GM10248 (cell line): ENCODE measurements at regions not wholly inside any gene's neighbourhood (a gene's known extent, or its start where the extent isn't known, plus 50 kb on each side); places are given as distances from the start of the nearest gene placed in this dataset.

ENCODE experiments used
- CTCF ChIA-PET: fragments of 300-600 bp; sonication (Branson Sonifier 250); formaldehyde crosslinking; extraction: SDS; loops from one replicate; lab custom pipeline; 2021; ENCODE audit warnings: antibody characterized with exemption; lab: Yijun Ruan, JAX
- POLR2A ChIA-PET: fragments of 350-650 bp; sonication (Branson Sonifier 250); formaldehyde crosslinking; extraction: SDS; loops from one replicate; lab custom pipeline; 2020; ENCODE audit warnings: antibody characterized with exemption; lab: Yijun Ruan, JAX
- DNase-seq: peaks from one replicate; pipeline ENCODE4 v3.0.0; 2012; ENCODE audit errors: extremely low spot score
- TF ChIP-seq, protein P1 (sequence below): IDR thresholded peaks from 2 replicates; pipeline ENCODE4 v1.5.1; 2012; ENCODE audit warnings: mild to moderate bottlenecking, low read depth; ENCODE audit errors: extremely low read depth, missing control alignments, control extremely low read depth

- CTCF ChIA-PET, result no interaction called here
- TF ChIP-seq, protein P1, sequence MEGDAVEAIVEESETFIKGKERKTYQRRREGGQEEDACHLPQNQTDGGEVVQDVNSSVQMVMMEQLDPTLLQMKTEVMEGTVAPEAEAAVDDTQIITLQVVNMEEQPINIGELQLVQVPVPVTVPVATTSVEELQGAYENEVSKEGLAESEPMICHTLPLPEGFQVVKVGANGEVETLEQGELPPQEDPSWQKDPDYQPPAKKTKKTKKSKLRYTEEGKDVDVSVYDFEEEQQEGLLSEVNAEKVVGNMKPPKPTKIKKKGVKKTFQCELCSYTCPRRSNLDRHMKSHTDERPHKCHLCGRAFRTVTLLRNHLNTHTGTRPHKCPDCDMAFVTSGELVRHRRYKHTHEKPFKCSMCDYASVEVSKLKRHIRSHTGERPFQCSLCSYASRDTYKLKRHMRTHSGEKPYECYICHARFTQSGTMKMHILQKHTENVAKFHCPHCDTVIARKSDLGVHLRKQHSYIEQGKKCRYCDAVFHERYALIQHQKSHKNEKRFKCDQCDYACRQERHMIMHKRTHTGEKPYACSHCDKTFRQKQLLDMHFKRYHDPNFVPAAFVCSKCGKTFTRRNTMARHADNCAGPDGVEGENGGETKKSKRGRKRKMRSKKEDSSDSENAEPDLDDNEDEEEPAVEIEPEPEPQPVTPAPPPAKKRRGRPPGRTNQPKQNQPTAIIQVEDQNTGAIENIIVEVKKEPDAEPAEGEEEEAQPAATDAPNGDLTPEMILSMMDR, result no peak
- DNase-seq, result no peak
- POLR2A ChIA-PET, result no interaction called here
Measured at GRCh38 chr1:192441492-192441891, 124.7 kb downstream of the RGS21 start.

- no peak for DNase-seq
- ChIA-PET POLR2A (no interaction called here), CTCF (no interaction called here)
Measured at GRCh38 chr1:192442736-192443135, 125.9 kb downstream of the RGS21 start.

GRCh38 chr1:192443616-192444015, 126.8 kb downstream of the RGS21 start:
- TF ChIP-seq, protein P1, result no peak
- POLR2A ChIA-PET, result no interaction called here
- DNase-seq, result no peak
- CTCF ChIA-PET, result interaction anchor here (0.7 to 1.1 kb wide), 3 partner anchors 9 to 18 kb away, joined by 3 to 4 read pairs (median 3); no protein-coding TSS in a partner anchor

More at GRCh38 chr1:192442736-192443135, 125.9 kb downstream of the RGS21 start:
- TF ChIP-seq, protein P1, result no peak

- CTCF ChIA-PET, result no interaction called here
- TF ChIP-seq, protein P1, result no peak
- DNase-seq, result no peak
- POLR2A ChIA-PET, result no interaction called here
Measured at GRCh38 chr1:192445241-192445640, 128.4 kb downstream of the RGS21 start.

DNA sequence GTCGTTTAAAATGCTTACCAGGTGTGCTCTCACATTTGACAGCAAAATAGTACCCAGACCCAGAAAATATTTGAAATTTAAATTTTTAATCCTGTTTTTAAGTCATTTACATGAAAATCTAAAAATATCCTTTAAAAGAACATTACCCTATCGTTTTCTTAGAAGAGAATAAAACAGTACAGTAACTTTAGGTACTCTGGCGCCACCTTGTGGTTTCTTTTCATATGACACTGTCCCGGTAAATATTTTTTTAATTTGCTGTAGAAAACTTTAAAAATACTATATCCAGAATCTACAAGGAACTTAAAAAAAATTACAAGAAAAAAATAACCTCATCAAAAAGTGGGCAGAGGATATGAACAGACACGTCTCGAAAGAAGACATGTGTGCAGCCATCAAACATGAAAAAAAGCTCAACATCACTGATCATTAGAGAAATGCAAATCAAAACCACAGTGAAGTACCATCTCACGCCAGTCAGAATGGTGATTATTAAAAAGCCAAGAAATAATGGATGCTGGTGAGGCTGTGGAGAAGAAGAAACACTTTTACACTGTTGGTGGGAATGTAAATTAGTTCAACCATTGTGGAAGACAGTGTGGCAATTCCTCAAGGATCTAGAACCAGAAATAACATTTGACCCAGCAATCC, 129.2 kb downstream of the RGS21 start:
- POLR2A ChIA-PET, result no interaction called here
- no peak for DNase-seq
- CTCF ChIA-PET, result interaction anchor here (0.7 to 1.1 kb wide), 2 partner anchors 9 to 10 kb away, joined by 3 to 4 read pairs; no protein-coding TSS in a partner anchor
- TF ChIP-seq, protein P1, result peak; percentile 71

- TF ChIP-seq, protein P1, result no peak
- ChIA-PET POLR2A (no interaction called here), CTCF (no interaction called here)
- no peak for DNase-seq
Measured at GRCh38 chr1:192448026-192448578, 127.5 kb upstream of the RGS1 start.
